IPS-NIHi7 (cell line): ENCODE measurements at regions not wholly inside any gene's neighbourhood (a gene's known extent, or its start where the extent isn't known, plus 50 kb on each side); places are given as distances from the start of the nearest gene placed in this dataset.
A peak's percentile ranks its signal among the peaks of the same experiment; 100 is the strongest.
"Not testable (repeated sequence)": the region's sequence is repeated elsewhere in the genome, so short reads cannot be mapped to it uniquely, and the experiment has no call there.

ENCODE experiments used
- DNase-seq: peaks from one replicate; pipeline ENCODE4 v3.0.0; 2012; ENCODE audit warnings: mixed read lengths; ENCODE audit errors: extremely low spot score

GRCh38 chr15:68482246-68482645, 50.3 kb upstream of the ITGA11 start:
- no peak for DNase-seq

GRCh38 chr15:68483165-68483564, 51.2 kb upstream of the ITGA11 start:
- no peak for DNase-seq

GRCh38 chr15:68484220-68484619, 52.3 kb upstream of the ITGA11 start:
- no peak for DNase-seq

- DNase-seq, result no peak
Measured at GRCh38 chr15:68484696-68485400, 52.9 kb upstream of the ITGA11 start.

- DNase-seq, result no peak
Measured at GRCh38 chr15:68485721-68486360, 53.9 kb upstream of the ITGA11 start.

- DNase-seq, result no peak
Measured at GRCh38 chr15:68487087-68487843, 55.3 kb upstream of the ITGA11 start.

GRCh38 chr15:68488290-68488689, 56.3 kb upstream of the ITGA11 start:
- DNase-seq, result no peak

GRCh38 chr15:68488966-68489365, 57.0 kb upstream of the ITGA11 start:
- no peak for DNase-seq

GRCh38 chr15:68489421-68489820, 57.5 kb upstream of the ITGA11 start:
- DNase-seq, result no peak

- no peak for DNase-seq
Measured at GRCh38 chr15:68491415-68492106, 59.6 kb upstream of the ITGA11 start.

GRCh38 chr15:68492855-68493254, 60.9 kb upstream of the ITGA11 start:
- no peak for DNase-seq

GRCh38 chr15:68493629-68494028, 61.7 kb upstream of the ITGA11 start:
- no peak for DNase-seq

- DNase-seq, result peak; percentile 5
Measured at GRCh38 chr15:68494573-68495110, 62.7 kb upstream of the ITGA11 start.

GRCh38 chr15:68495221-68495950, 63.4 kb upstream of the ITGA11 start:
- DNase-seq, result no peak

- no peak for DNase-seq
Measured at GRCh38 chr15:68495981-68496705, 64.2 kb upstream of the ITGA11 start.

GRCh38 chr15:68496751-68497150, 64.8 kb upstream of the ITGA11 start:
- DNase-seq, result not testable (repeated sequence)

- DNase-seq, result peak; percentile 9
Measured at GRCh38 chr15:68497206-68497910, 65.4 kb upstream of the ITGA11 start.

- DNase-seq, result peak; percentile 5
Measured at GRCh38 chr15:68498076-68498475, 66.1 kb upstream of the ITGA11 start.

GRCh38 chr15:68499620-68500312, 67.8 kb upstream of the ITGA11 start:
- DNase-seq, result peak; percentile 6
